Psoas muscle (tissue), 7 donors: ENCODE measurements at regions not wholly inside any gene's neighbourhood (a gene's known extent, or its start where the extent isn't known, plus 50 kb on each side); places are given as distances from the start of the nearest gene placed in this dataset.

Experiments used
- ATAC-seq, 4 donors: fragments of 200-7000 bp; cut with Tn5 transposase; one replicate each; pipeline ENCODE4 v1.9.1; 2020; ENCODE audit warnings: moderate library complexity in 3 of 4, mild to moderate bottlenecking in 2 of 4
- DNase-seq, 2 donors: peaks; one replicate each; pipeline ENCODE4 v3.0.0-alpha.2; 2020
- H3K27ac ChIP-seq: fragments of 200-600 bp; one replicate; pipeline ENCODE4 v1.8.0; 2022
- H3K27me3 ChIP-seq, 3 donors: fragments of 200-600 bp in 1 of 3; one replicate each; pipeline versions ENCODE4 v1.6.1 to v1.8.0; 2013 to 2022; ENCODE audit warnings: low read length in 2 of 3, mild to moderate bottlenecking in 2 of 3, moderate library complexity in 1 of 3; ENCODE audit not compliant: insufficient read depth in 3 of 3
- H3K36me3 ChIP-seq, 2 donors: fragments of 200-600 bp in 1 of 2; one replicate each; pipeline versions ENCODE4 v1.6.1 to v1.8.0; 2013 to 2022; ENCODE audit warnings: low read depth in 1 of 2, mild to moderate bottlenecking in 1 of 2, moderate library complexity in 1 of 2; ENCODE audit not compliant: insufficient read depth in 1 of 2
- H3K4me1 ChIP-seq: fragments of 200-600 bp; one replicate; pipeline ENCODE4 v1.8.0; 2022
- H3K4me3 ChIP-seq: fragments of 200-600 bp; one replicate; pipeline ENCODE4 v1.8.0; 2022; ENCODE audit warnings: mild to moderate bottlenecking
- H3K9me3 ChIP-seq: fragments of 200-600 bp; one replicate; pipeline ENCODE4 v1.8.0; 2022
- WGBS, 3 donors: extraction: QIAGEN DNeasy Blood & Tissue Kit; methylation state at CpG; one replicate each; pipeline versions ENCODE4 v1.1.6 to v1.1.7; 2013; 5-methylcytosine and 5-hydroxymethylcytosine counted together
- intact Hi-C, 2 donors: fragments of 100-400 bp; cut with DNase I; formaldehyde crosslinking; loops; one replicate each; pipeline versions ENCODE4 v1.11.0 to v1.14.2; 2022
- TF ChIP-seq, protein P1 (sequence below): fragments of 200-600 bp; IDR thresholded peaks from one replicate; pipeline ENCODE4 v1.8.0; 2022; ENCODE audit warnings: antibody characterized with exemption
- donor health status: healthy with polysubstance abuse.
- donor health status: DM: no; HTN: no; CAD: no; lungs with moderate emphysema.
- donor health status: Bipolar disorder and iron deficiency.
- donor health status: healthy.
- donor health status: DM: yes; HTN: yes; CAD: no.
- donor health status: DM: no; HTN: no; CAD: no.
- donor health status: DM: yes; HTN: yes; CAD: no.

DNA sequence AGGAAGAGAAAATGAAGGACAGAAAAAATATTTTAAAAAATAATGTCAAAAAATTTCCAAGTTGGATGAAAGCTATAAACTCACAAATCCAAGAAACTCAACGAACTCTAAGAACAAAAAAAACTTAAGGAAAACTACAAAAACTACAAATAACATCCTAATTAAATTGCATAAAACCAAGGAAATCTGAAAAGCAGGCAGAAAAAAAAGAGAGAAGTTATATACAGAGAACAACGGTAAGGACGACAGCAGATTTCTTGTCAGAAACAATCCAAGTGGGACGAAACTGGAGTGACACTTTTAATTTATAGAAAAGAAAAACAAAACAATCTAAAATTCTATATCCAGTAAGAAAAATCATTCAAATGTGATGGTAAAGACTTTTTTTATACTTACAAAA is 122.2 kb upstream of the LYZL1 start:
- TF ChIP-seq, protein P1, sequence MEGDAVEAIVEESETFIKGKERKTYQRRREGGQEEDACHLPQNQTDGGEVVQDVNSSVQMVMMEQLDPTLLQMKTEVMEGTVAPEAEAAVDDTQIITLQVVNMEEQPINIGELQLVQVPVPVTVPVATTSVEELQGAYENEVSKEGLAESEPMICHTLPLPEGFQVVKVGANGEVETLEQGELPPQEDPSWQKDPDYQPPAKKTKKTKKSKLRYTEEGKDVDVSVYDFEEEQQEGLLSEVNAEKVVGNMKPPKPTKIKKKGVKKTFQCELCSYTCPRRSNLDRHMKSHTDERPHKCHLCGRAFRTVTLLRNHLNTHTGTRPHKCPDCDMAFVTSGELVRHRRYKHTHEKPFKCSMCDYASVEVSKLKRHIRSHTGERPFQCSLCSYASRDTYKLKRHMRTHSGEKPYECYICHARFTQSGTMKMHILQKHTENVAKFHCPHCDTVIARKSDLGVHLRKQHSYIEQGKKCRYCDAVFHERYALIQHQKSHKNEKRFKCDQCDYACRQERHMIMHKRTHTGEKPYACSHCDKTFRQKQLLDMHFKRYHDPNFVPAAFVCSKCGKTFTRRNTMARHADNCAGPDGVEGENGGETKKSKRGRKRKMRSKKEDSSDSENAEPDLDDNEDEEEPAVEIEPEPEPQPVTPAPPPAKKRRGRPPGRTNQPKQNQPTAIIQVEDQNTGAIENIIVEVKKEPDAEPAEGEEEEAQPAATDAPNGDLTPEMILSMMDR, result no peak
- Histone ChIP-seq H3K4me1 (no peaks in the 10 kb centered on the region), H3K27ac (no peak overlapping the region), H3K36me3 (no peaks in the 10 kb centered on the region), H3K4me3 (no peak overlapping the region), H3K9me3 (peaks cover 8% of the 10 kb centered on the region), H3K27me3 (no peaks in the 10 kb centered on the region)
- 87 to 91% (median 89%) methylated on average over 4 of the region's 4 CpGs for WGBS, 3 donors
- no peak for ATAC-seq
- intact Hi-C loops, result no loop called here
- DNase-seq, result no peak

- Histone ChIP-seq H3K4me3 (no peak overlapping the region), H3K9me3 (peaks cover 8% of the 10 kb centered on the region), H3K36me3 (no peaks in the 10 kb centered on the region), H3K27me3 (no peaks in the 10 kb centered on the region), H3K4me1 (no peaks in the 10 kb centered on the region), H3K27ac (no peak overlapping the region)
- intact Hi-C loops, result no loop called here
- TF ChIP-seq, protein P1, result no peak
- ATAC-seq (no peak), DNase-seq (no peak)
- 58 to 88% (median 69%) methylated on average over 2 of the region's 2 CpGs for WGBS, 3 donors
These were observed 119.8 kb upstream of the LYZL1 start for GRCh38 chr10:29169021-29169420.

- Histone ChIP-seq H3K4me3 (no peak overlapping the region), H3K27me3 (no peaks in the 10 kb centered on the region), H3K4me1 (no peaks in the 10 kb centered on the region), H3K9me3 (peaks cover 8% of the 10 kb centered on the region), H3K27ac (no peak overlapping the region), H3K36me3 (no peaks in the 10 kb centered on the region)
- TF ChIP-seq, protein P1, result no peak
- 74 to 82% (median 76%) methylated on average over 9 of the region's 9 CpGs for WGBS, 3 donors
- no peak for DNase-seq
- no peak for ATAC-seq
- intact Hi-C loops, result no loop called here
These were observed 117.2 kb upstream of the LYZL1 start for GRCh38 chr10:29171717-29172116.

DNA sequence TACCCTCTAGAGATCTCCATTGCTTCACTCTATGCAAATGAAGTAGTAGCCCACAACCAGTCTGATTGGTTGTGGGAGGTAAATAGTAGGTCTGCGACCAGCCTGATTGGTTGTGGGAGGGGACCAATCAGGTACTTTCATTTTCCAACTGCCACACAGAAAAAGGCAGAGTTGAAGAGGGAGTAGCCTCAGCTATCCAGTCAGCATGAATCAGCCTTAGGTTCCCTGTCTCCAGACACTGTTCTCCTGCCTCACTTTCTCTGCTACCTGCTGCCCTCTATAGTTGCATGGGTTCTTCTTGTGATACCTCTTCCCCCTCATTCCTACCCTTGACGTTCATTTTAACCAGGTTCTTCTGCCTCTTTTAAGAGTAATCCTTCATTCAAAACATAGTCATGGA is 114.5 kb upstream of the LYZL1 start:
- Histone ChIP-seq H3K27me3 (no peaks in the 10 kb centered on the region), H3K36me3 (no peaks in the 10 kb centered on the region), H3K4me1 (no peaks in the 10 kb centered on the region), H3K9me3 (peaks cover 8% of the 10 kb centered on the region), H3K4me3 (no peak overlapping the region), H3K27ac (no peak overlapping the region)
- intact Hi-C loops, result no loop called here
- TF ChIP-seq, protein P1, result no peak
- 76 to 92% (median 90%) methylated on average over 2 of the region's 2 CpGs for WGBS, 3 donors
- no peak for DNase-seq
- ATAC-seq, result no peak
